ENCODE measurements at regions not wholly inside any gene's neighbourhood (a gene's known extent, or its start where the extent isn't known, plus 50 kb on each side); places are given as distances from the start of the nearest gene placed in this dataset.

- WGBS, result 86% methylated on average over 2 of the region's 2 CpGs
- Histone ChIP-seq H3K36me3 (ENCODE audit: control insufficient read depth in 4 of 4, insufficient read depth in 3 of 4, low read depth in 1 of 4, low read length in 3 of 4) (no peaks in the 10 kb centered on the region), H3K9me3 (ENCODE audit: control insufficient read depth in 4 of 4, low read length in 3 of 4) (no peaks in the 10 kb centered on the region), H3K4me3 (ENCODE audit: low read depth in 1 of 3, low read length in 3 of 3) (no peak overlapping the region), H3K27ac (ENCODE audit: low read depth in 1 of 2, low read length in 2 of 2) (no peak overlapping the region), H3K27me3 (ENCODE audit: control insufficient read depth in 4 of 4, insufficient read depth in 4 of 4, low read length in 3 of 4) (no peaks in the 10 kb centered on the region), H3K4me1 (ENCODE audit: control insufficient read depth in 4 of 4, insufficient read depth in 4 of 4, low read length in 3 of 4) (no peaks in the 10 kb centered on the region), H3K9ac (ENCODE audit: low read depth in 1 of 2, low read length in 2 of 2) (no peak overlapping the region)
- TF ChIP-seq TAF1 (conservative IDR thresholded peaks at IDR 0.05) (no peak), MAX (IDR thresholded peaks at IDR 0.05) (no peak), YY1 (IDR thresholded peaks at IDR 0.05) (no peak), SP1 (IDR thresholded peaks at IDR 0.05) (no peak), EGR1 (IDR thresholded peaks at IDR 0.05; ENCODE audit: low read depth in 2 of 2) (no peak), NR2F2 (IDR thresholded peaks at IDR 0.05) (no peak), FOXA2 (IDR thresholded peaks at IDR 0.05) (no peak), RAD21 (IDR thresholded peaks at IDR 0.05) (no peak), HNF4A (conservative IDR thresholded peaks at IDR 0.05) (no peak), ZBTB33 (IDR thresholded peaks at IDR 0.05) (no peak), JUND (IDR thresholded peaks at IDR 0.05) (no peak), GABPA (IDR thresholded peaks at IDR 0.05 in 1 of 2, conservative IDR thresholded peaks at IDR 0.05 in 1 of 2) (no peak), HNF4G (IDR thresholded peaks at IDR 0.05) (no peak)
- TF ChIP-seq, protein P1, sequence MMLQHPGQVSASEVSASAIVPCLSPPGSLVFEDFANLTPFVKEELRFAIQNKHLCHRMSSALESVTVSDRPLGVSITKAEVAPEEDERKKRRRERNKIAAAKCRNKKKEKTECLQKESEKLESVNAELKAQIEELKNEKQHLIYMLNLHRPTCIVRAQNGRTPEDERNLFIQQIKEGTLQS (IDR thresholded peaks at IDR 0.05), result no peak
- no peak for DNase-seq (ENCODE audit: low spot score)
Observed at GRCh38 chr5:124289641-124290311, 456.7 kb downstream of the ZNF608 start.

DNA sequence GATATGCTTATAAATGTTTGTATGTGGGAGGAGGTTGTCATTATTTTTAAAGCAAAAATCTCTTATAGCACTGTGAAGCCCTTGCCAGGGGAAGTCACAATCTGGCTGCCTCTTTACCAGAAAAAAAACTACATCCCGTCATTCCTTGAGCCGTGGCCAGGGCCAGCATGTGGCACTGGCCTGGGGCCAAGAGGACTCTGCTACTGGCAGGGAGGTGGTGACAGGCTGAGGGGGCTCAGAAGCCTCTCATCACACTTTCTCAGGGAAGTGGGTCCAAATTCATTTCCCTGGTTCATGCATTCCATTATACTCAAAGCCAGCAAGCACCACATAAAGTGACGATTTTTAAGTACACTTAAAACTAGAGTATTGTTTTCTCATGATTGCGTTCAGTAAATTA is 457.3 kb downstream of the ZNF608 start:
- 64% methylated on average over 4 of the region's 4 CpGs for WGBS
- no peak overlapping the region for H3K27ac ChIP-seq (ENCODE audit: low read depth in 1 of 2, low read length in 2 of 2)
- H3K4me3 ChIP-seq (ENCODE audit: low read depth in 1 of 3, low read length in 3 of 3), result no peak overlapping the region
- no peak for DNase-seq (ENCODE audit: low spot score)
- H3K36me3 ChIP-seq (ENCODE audit: control insufficient read depth in 4 of 4, insufficient read depth in 3 of 4, low read depth in 1 of 4, low read length in 3 of 4), result no peaks in the 10 kb centered on the region
- no peaks in the 10 kb centered on the region for H3K4me1 ChIP-seq (ENCODE audit: control insufficient read depth in 4 of 4, insufficient read depth in 4 of 4, low read length in 3 of 4)
- no peaks in the 10 kb centered on the region for H3K27me3 ChIP-seq (ENCODE audit: control insufficient read depth in 4 of 4, insufficient read depth in 4 of 4, low read length in 3 of 4)
- no peak overlapping the region for H3K9ac ChIP-seq (ENCODE audit: low read depth in 1 of 2, low read length in 2 of 2)
- TF ChIP-seq GABPA (IDR thresholded peaks at IDR 0.05 in 1 of 2, conservative IDR thresholded peaks at IDR 0.05 in 1 of 2), result no peak
- TF ChIP-seq SP1 (IDR thresholded peaks at IDR 0.05), result no peak
- TF ChIP-seq RXRA (IDR thresholded peaks at IDR 0.05), result no peak
- TF ChIP-seq FOXA2 (IDR thresholded peaks at IDR 0.05), result no peak
- TF ChIP-seq ZBTB33 (IDR thresholded peaks at IDR 0.05), result no peak
- TF ChIP-seq HNF4G (IDR thresholded peaks at IDR 0.05), result no peak
- no peak for TF ChIP-seq FOXA1 (IDR thresholded peaks at IDR 0.05)
- no peak for TF ChIP-seq EGR1 (IDR thresholded peaks at IDR 0.05; ENCODE audit: low read depth in 2 of 2)
- no peak for TF ChIP-seq NR2F2 (IDR thresholded peaks at IDR 0.05)
- no peak for TF ChIP-seq YY1 (IDR thresholded peaks at IDR 0.05)
- TF ChIP-seq, protein P2, sequence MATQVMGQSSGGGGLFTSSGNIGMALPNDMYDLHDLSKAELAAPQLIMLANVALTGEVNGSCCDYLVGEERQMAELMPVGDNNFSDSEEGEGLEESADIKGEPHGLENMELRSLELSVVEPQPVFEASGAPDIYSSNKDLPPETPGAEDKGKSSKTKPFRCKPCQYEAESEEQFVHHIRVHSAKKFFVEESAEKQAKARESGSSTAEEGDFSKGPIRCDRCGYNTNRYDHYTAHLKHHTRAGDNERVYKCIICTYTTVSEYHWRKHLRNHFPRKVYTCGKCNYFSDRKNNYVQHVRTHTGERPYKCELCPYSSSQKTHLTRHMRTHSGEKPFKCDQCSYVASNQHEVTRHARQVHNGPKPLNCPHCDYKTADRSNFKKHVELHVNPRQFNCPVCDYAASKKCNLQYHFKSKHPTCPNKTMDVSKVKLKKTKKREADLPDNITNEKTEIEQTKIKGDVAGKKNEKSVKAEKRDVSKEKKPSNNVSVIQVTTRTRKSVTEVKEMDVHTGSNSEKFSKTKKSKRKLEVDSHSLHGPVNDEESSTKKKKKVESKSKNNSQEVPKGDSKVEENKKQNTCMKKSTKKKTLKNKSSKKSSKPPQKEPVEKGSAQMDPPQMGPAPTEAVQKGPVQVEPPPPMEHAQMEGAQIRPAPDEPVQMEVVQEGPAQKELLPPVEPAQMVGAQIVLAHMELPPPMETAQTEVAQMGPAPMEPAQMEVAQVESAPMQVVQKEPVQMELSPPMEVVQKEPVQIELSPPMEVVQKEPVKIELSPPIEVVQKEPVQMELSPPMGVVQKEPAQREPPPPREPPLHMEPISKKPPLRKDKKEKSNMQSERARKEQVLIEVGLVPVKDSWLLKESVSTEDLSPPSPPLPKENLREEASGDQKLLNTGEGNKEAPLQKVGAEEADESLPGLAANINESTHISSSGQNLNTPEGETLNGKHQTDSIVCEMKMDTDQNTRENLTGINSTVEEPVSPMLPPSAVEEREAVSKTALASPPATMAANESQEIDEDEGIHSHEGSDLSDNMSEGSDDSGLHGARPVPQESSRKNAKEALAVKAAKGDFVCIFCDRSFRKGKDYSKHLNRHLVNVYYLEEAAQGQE (IDR thresholded peaks at IDR 0.05), result no peak
- TF ChIP-seq, protein P3, sequence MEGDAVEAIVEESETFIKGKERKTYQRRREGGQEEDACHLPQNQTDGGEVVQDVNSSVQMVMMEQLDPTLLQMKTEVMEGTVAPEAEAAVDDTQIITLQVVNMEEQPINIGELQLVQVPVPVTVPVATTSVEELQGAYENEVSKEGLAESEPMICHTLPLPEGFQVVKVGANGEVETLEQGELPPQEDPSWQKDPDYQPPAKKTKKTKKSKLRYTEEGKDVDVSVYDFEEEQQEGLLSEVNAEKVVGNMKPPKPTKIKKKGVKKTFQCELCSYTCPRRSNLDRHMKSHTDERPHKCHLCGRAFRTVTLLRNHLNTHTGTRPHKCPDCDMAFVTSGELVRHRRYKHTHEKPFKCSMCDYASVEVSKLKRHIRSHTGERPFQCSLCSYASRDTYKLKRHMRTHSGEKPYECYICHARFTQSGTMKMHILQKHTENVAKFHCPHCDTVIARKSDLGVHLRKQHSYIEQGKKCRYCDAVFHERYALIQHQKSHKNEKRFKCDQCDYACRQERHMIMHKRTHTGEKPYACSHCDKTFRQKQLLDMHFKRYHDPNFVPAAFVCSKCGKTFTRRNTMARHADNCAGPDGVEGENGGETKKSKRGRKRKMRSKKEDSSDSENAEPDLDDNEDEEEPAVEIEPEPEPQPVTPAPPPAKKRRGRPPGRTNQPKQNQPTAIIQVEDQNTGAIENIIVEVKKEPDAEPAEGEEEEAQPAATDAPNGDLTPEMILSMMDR (IDR thresholded peaks at IDR 0.05; ENCODE audit: low read depth, low read length, missing input control), result no peak
- TF ChIP-seq HNF4A (conservative IDR thresholded peaks at IDR 0.05), result no peak
- TF ChIP-seq JUND (IDR thresholded peaks at IDR 0.05), result no peak
- no peak for TF ChIP-seq TAF1 (conservative IDR thresholded peaks at IDR 0.05)
- TF ChIP-seq, protein P1 (IDR thresholded peaks at IDR 0.05), result no peak
- TF ChIP-seq MAX (IDR thresholded peaks at IDR 0.05), result no peak
- no peak for TF ChIP-seq RAD21 (IDR thresholded peaks at IDR 0.05)
- H3K9me3 ChIP-seq (ENCODE audit: control insufficient read depth in 4 of 4, low read length in 3 of 4), result no peaks in the 10 kb centered on the region
